Left lung (tissue), 4 donors: ENCODE measurements at regions not wholly inside any gene's neighbourhood (a gene's known extent, or its start where the extent isn't known, plus 50 kb on each side); places are given as distances from the start of the nearest gene placed in this dataset.

Source experiments
- ATAC-seq: fragments of 200-7000 bp; cut with Tn5 transposase; one replicate; pipeline ENCODE4 v1.9.1; 2020; ENCODE audit warnings: moderate library complexity
- DNase-seq, 4 donors: peaks; one replicate each; pipeline ENCODE4 v3.0.0-alpha.2; 2013 to 2020
- H3K27ac ChIP-seq, 2 donors: fragments of 200-600 bp; sonication (generic) in 1 of 2; one replicate each; pipeline versions ENCODE4 v1.5.0 to v1.8.0; 2020 to 2021
- H3K27me3 ChIP-seq, 2 donors: fragments of 200-600 bp; sonication (generic) in 1 of 2; one replicate each; pipeline versions ENCODE4 v1.5.0 to v1.8.0; 2020 to 2021
- H3K36me3 ChIP-seq, 2 donors: fragments of 200-600 bp; sonication (generic) in 1 of 2; one replicate each; pipeline versions ENCODE4 v1.5.0 to v1.8.0; 2020 to 2021
- H3K4me1 ChIP-seq, 2 donors: fragments of 200-600 bp; one replicate each; pipeline ENCODE4 v1.8.0; 2021
- H3K4me3 ChIP-seq, 2 donors: fragments of 200-600 bp; sonication (generic) in 1 of 2; one replicate each; pipeline versions ENCODE4 v1.5.0 to v1.8.0; 2020 to 2021; ENCODE audit warnings: mild to moderate bottlenecking in 1 of 2
- H3K9me3 ChIP-seq, 2 donors: fragments of 200-600 bp; sonication (generic) in 1 of 2; one replicate each; pipeline versions ENCODE4 v1.5.0 to v1.8.0; 2020 to 2021
- intact Hi-C, 2 donors: fragments of 100-400 bp; cut with DNase I; formaldehyde crosslinking; loops; one replicate each; pipeline versions ENCODE4 v1.11.2 to v1.14.2; 2022
- TF ChIP-seq, protein P1 (sequence below), 2 donors: fragments of 200-600 bp; sonication (generic) in 1 of 2; IDR thresholded peaks; one replicate each; pipeline versions ENCODE4 v1.5.0 to v1.8.0; 2021; ENCODE audit warnings: antibody characterized with exemption in 2 of 2
- donor health status: DM: no; HTN: yes; CAD: no.
- donor health status: DM: no; HTN: no; CAD: no.

DNA sequence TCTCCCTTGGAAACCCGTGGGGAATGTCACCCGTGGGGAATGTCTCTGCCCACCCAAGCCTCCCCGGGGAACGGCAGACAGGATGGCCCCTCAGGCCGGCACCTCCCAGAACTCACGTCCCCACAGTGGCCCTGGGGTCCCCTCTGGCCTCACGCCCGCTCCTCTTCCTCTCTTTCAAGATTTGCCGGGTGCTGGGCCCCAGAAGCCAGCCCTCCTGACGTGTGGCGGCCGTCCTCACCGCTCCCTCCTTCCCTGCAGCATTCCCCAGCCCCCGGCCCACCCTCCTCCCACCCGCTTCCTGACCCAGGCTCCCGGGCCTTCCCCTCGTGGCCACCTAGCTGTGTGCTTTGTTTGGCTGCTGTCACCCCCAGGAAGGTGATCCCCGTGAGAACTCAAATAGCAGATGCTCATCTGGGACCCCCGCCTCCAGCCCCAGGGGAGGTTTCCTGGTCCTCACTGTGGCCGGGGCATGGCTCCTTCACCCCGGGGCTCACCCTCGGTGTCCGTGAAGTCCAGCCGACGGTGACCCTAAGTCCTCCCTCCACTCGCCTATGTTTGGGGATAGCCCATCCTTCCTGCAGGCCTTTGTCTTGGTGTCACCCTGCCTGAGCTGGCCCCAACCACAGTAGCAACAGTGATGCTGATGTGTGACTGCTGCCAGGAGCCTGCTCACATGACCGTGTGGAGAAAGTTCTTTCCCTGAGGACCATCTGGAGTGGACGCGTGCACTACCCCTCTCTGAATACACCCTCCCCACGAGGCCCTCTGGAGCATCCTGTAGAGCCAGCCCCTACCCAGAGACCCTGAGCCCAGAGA, 163.3 kb upstream of the IER5L start:
- ATAC-seq: no peak
- Histone ChIP-seq H3K27me3 (no peaks in the 10 kb centered on the region), H3K4me1 (peaks cover 11 to 85% of the 10 kb centered on the region in 2 donors), H3K36me3 (no peaks in the 10 kb centered on the region), H3K27ac (no peak overlapping the region), H3K9me3 (no peaks in the 10 kb centered on the region), H3K4me3 (no peak overlapping the region)
- intact Hi-C loops: no loop called here
- DNase-seq: peak in 2 of 4 donors; percentile 59 to 74
- TF ChIP-seq, protein P1, sequence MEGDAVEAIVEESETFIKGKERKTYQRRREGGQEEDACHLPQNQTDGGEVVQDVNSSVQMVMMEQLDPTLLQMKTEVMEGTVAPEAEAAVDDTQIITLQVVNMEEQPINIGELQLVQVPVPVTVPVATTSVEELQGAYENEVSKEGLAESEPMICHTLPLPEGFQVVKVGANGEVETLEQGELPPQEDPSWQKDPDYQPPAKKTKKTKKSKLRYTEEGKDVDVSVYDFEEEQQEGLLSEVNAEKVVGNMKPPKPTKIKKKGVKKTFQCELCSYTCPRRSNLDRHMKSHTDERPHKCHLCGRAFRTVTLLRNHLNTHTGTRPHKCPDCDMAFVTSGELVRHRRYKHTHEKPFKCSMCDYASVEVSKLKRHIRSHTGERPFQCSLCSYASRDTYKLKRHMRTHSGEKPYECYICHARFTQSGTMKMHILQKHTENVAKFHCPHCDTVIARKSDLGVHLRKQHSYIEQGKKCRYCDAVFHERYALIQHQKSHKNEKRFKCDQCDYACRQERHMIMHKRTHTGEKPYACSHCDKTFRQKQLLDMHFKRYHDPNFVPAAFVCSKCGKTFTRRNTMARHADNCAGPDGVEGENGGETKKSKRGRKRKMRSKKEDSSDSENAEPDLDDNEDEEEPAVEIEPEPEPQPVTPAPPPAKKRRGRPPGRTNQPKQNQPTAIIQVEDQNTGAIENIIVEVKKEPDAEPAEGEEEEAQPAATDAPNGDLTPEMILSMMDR (IDR thresholded peaks at IDR 0.05): no peak

- no peak overlapping the region for H3K4me3 ChIP-seq
- intact Hi-C loops: no loop called here
- no peaks in the 10 kb centered on the region for H3K36me3 ChIP-seq
- peaks cover 19 to 85% of the 10 kb centered on the region in 2 donors for H3K4me1 ChIP-seq
- no peaks in the 10 kb centered on the region for H3K9me3 ChIP-seq
- DNase-seq (peak in 1 of 4 donors; percentile 71), ATAC-seq (no peak)
- no peak overlapping the region for H3K27ac ChIP-seq
- TF ChIP-seq, protein P1 (IDR thresholded peaks at IDR 0.05): no peak
- no peaks in the 10 kb centered on the region for H3K27me3 ChIP-seq
Measured at GRCh38 chr9:129340427-129341170, 162.5 kb upstream of the IER5L start.

DNA sequence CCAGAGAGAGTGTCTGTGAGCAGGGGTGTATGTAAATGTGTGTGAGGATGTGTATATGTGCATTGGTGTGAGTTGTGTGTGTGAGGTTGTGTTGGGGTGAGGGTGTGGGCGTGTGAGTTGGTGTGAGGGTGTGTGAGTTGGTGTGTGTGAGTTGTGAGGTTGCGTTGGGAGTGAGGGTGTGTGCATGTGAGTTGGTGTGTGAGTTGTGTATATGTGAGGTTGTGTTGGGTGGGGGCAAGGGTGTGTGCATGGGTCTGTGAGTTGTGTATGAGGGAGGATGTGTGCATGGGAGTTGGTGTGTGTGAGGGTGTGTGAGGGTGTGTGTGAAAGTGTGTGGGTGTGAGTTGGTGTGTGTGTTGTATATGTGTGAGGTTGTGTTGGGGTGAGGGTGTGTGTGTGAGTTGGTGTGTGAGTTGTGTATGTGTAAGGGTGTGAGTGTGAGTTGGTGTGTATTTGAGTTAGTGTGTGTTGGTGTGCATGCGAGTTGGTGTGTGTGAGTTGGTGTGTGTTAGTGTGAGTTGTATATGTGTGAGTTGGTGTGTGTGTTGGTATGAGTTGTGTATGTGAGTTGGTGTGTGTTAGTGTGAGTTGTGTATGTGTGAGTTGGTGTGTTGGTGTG, 161.6 kb upstream of the IER5L start:
- intact Hi-C loops: no loop called here
- TF ChIP-seq, protein P1 (IDR thresholded peaks at IDR 0.05): no peak
- Histone ChIP-seq H3K27ac (peak overlapping the region in 1 of 2 donors; percentile 45), H3K4me3 (no peak overlapping the region), H3K27me3 (no peaks in the 10 kb centered on the region), H3K36me3 (no peaks in the 10 kb centered on the region), H3K4me1 (peaks cover 23 to 86% of the 10 kb centered on the region in 2 donors), H3K9me3 (no peaks in the 10 kb centered on the region)
- ATAC-seq (no peak), DNase-seq (no peak)

- peaks cover 30 to 88% of the 10 kb centered on the region in 2 donors for H3K4me1 ChIP-seq
- no peaks in the 10 kb centered on the region for H3K27me3 ChIP-seq
- no peaks in the 10 kb centered on the region for H3K36me3 ChIP-seq
- intact Hi-C loops: no loop called here
- H3K4me3 ChIP-seq: no peak overlapping the region
- TF ChIP-seq, protein P1 (IDR thresholded peaks at IDR 0.05): no peak
- no peaks in the 10 kb centered on the region for H3K9me3 ChIP-seq
- DNase-seq (no peak), ATAC-seq (no peak)
- H3K27ac ChIP-seq: peak overlapping the region; percentile 44 to 45
Measured at GRCh38 chr9:129338724-129339430, 160.8 kb upstream of the IER5L start.
